Body of pancreas (tissue), 4 donors: ENCODE measurements at regions not wholly inside any gene's neighbourhood (a gene's known extent, or its start where the extent isn't known, plus 50 kb on each side); places are given as distances from the start of the nearest gene placed in this dataset.
"Not testable (repeated sequence)": the region's sequence is repeated elsewhere in the genome, so short reads cannot be mapped to it uniquely, and the experiment has no call there.

ENCODE experiments used
- ATAC-seq: fragments of 150-250 bp; one replicate; pipeline ENCODE4 v1.9.1; 2016
- DNase-seq, 4 donors: peaks; one replicate each; pipeline ENCODE4 v3.0.0-alpha.2; 2019
- H3K27ac ChIP-seq, 4 donors: fragments of 200-600 bp; sonication (generic); 1 replicate in 3 of 4; 2 replicates in 1 of 4; pipeline versions ENCODE4 v1.5.1 to v1.6.1; 2016 to 2019; ENCODE audit warnings: mild to moderate bottlenecking in 1 of 4, mixed read lengths in 1 of 4, moderate library complexity in 1 of 4
- H3K27me3 ChIP-seq, 2 donors: fragments of 200-600 bp; sonication (generic); one replicate each; pipeline ENCODE4 v1.6.0; 2016; ENCODE audit warnings: mild to moderate bottlenecking in 1 of 2
- H3K36me3 ChIP-seq, 2 donors: fragments of 200-600 bp; sonication (generic); replicated peaks in 1 of 2; 2 replicates each; pipeline ENCODE4 v1.5.1; 2016; ENCODE audit warnings: low read depth in 2 of 2; ENCODE audit not compliant: insufficient read depth in 1 of 2
- H3K4me1 ChIP-seq: fragments of 200-600 bp; sonication (generic); one replicate; pipeline ENCODE4 v1.6.0; 2016
- H3K4me3 ChIP-seq, 2 donors: fragments of 200-600 bp; sonication (generic); 1 replicate in 1 of 2; 2 replicates in 1 of 2; pipeline ENCODE4 v1.5.1; 2016 to 2019
- H3K9me3 ChIP-seq, 3 donors: fragments of 200-600 bp; sonication (generic); 1 replicate in 2 of 3; 2 replicates in 1 of 3; pipeline ENCODE4 v1.5.1; 2016
- CTCF ChIP-seq, 7 experiments: fragments of 450-650 bp in 4 of 7; fragments of 200-600 bp in 3 of 7; sonication (generic) in 3 of 7; IDR thresholded peaks; one replicate each; pipeline ENCODE4 v1.5.1; 2016 to 2019; ENCODE audit warnings: antibody characterized with exemption in 7 of 7
- POLR2A ChIP-seq, 3 donors: fragments of 450-650 bp; IDR thresholded peaks; one replicate each; pipeline ENCODE4 v1.6.1; 2016; ENCODE audit warnings: antibody characterized with exemption in 3 of 3, mild to moderate bottlenecking in 2 of 3
- WGBS, 2 donors: methylation state at CpG; one replicate each; pipeline ENCODE4 v1.1.5; 2017; 5-methylcytosine and 5-hydroxymethylcytosine counted together
- intact Hi-C: fragments of 100-400 bp; cut with DNase I; formaldehyde crosslinking; loops from one replicate; pipeline ENCODE4 v1.15.1; 2023

- ATAC-seq: no peak
- intact Hi-C loops: no loop called here
Observed at GRCh38 chr10:60525716-60526585, 136.3 kb upstream of the ANK3 start.

GRCh38 chr10:60524541-60524940 is 134.9 kb upstream of the ANK3 start:
- Histone ChIP-seq H3K4me1 (peaks cover 11% of the 10 kb centered on the region), H3K36me3 (no peaks in the 10 kb centered on the region), H3K4me3 (no peak overlapping the region), H3K27me3 (no peaks in the 10 kb centered on the region), H3K27ac (no peak overlapping the region), H3K9me3 (no peaks in the 10 kb centered on the region)
- TF ChIP-seq CTCF (IDR thresholded peaks at IDR 0.05): no peak
- no peak for TF ChIP-seq POLR2A (IDR thresholded peaks at IDR 0.05)
- no peak for DNase-seq
- intact Hi-C loops: no loop called here
- ATAC-seq: no peak
- WGBS, 2 donors: 95 to 96% methylated on average over 4 of the region's 4 CpGs

More at GRCh38 chr10:60525716-60526585, 136.3 kb upstream of the ANK3 start:
- no peak for DNase-seq
- TF ChIP-seq CTCF (IDR thresholded peaks at IDR 0.05) (no peak), POLR2A (IDR thresholded peaks at IDR 0.05) (no peak)
- Histone ChIP-seq H3K4me1 (peaks cover 11% of the 10 kb centered on the region), H3K4me3 (no peak overlapping the region), H3K27me3 (no peaks in the 10 kb centered on the region), H3K27ac (no peak overlapping the region), H3K36me3 (no peaks in the 10 kb centered on the region), H3K9me3 (no peaks in the 10 kb centered on the region)
- 71 to 76% methylated on average over 9 of the region's 9 CpGs for WGBS, 2 donors

- WGBS, 2 donors: 100% methylated on average over 2 to 3 of the region's 4 CpGs
- H3K27me3 ChIP-seq, intact Hi-C loops, H3K27ac ChIP-seq, DNase-seq, H3K9me3 ChIP-seq, ATAC-seq, H3K4me3 ChIP-seq, H3K36me3 ChIP-seq: not testable (repeated sequence)
- H3K4me1 ChIP-seq: peaks cover 11% of the 10 kb centered on the region
Observed at GRCh38 chr10:60523371-60523770, 133.7 kb upstream of the ANK3 start.

- Histone ChIP-seq H3K27me3 (no peaks in the 10 kb centered on the region), H3K36me3 (no peaks in the 10 kb centered on the region), H3K4me3 (no peak overlapping the region), H3K27ac (no peak overlapping the region), H3K4me1 (peaks cover 11% of the 10 kb centered on the region), H3K9me3 (no peaks in the 10 kb centered on the region)
- 88 to 90% methylated on average over 2 of the region's 2 CpGs for WGBS, 2 donors
- no peak for DNase-seq
- ATAC-seq: no peak
- no peak for TF ChIP-seq CTCF (IDR thresholded peaks at IDR 0.05)
- no peak for TF ChIP-seq POLR2A (IDR thresholded peaks at IDR 0.05)
- intact Hi-C loops: no loop called here
Observed at GRCh38 chr10:60522617-60523016, 132.9 kb upstream of the ANK3 start.

GRCh38 chr10:60521974-60522405 is 132.3 kb upstream of the ANK3 start:
- Histone ChIP-seq H3K4me1 (peaks cover 11% of the 10 kb centered on the region), H3K9me3 (no peaks in the 10 kb centered on the region), H3K27me3 (no peaks in the 10 kb centered on the region), H3K4me3 (no peak overlapping the region), H3K27ac (no peak overlapping the region), H3K36me3 (no peaks in the 10 kb centered on the region)
- DNase-seq (peak in 3 of 4 donors; percentile 10 to 22 (median 11)), ATAC-seq (peak; percentile 68)
- TF ChIP-seq CTCF (IDR thresholded peaks at IDR 0.05) (no peak), POLR2A (IDR thresholded peaks at IDR 0.05) (no peak)
- WGBS, 2 donors: 18 to 24% methylated on average over 3 of the region's 3 CpGs
- intact Hi-C loops: no loop called here
